Spleen (tissue), 7 donors: ENCODE measurements at regions not wholly inside any gene's neighbourhood (a gene's known extent, or its start where the extent isn't known, plus 50 kb on each side); places are given as distances from the start of the nearest gene placed in this dataset.

Experiments used
- POLR2A ChIP-seq, 3 donors: fragments of 450-650 bp; IDR thresholded peaks; one replicate each; pipeline ENCODE4 v1.5.1; 2017; ENCODE audit warnings: antibody characterized with exemption in 3 of 3, mild to moderate bottlenecking in 1 of 3
- POLR2AphosphoS5 ChIP-seq, 3 donors: sonication (generic); formaldehyde crosslinking; IDR thresholded peaks; one replicate each; pipeline ENCODE4 v1.5.1; 2017; ENCODE audit warnings: antibody characterized with exemption in 3 of 3
- TF ChIP-seq, protein P1 (sequence below), 11 experiments: fragments of 200-600 bp in 7 of 11; fragments of 450-650 bp in 4 of 11; sonication (generic) in 4 of 11; IDR thresholded peaks in 8 of 11; conservative IDR thresholded peaks in 3 of 11; 1 replicate in 7 of 11; 2 replicates in 4 of 11; pipeline versions ENCODE4 v1.4.0 to v1.8.0; 2016 to 2021; ENCODE audit warnings: antibody characterized with exemption in 11 of 11, inconsistent platforms in 4 of 11, mild to moderate bottlenecking in 1 of 11
- donor health status: DM: no; HTN: no; CAD: no; lungs with moderate emphysema.
- donor health status: DM: no; HTN: no; CAD: no.
- donor health status: DM: no; HTN: no; CAD: no.

DNA sequence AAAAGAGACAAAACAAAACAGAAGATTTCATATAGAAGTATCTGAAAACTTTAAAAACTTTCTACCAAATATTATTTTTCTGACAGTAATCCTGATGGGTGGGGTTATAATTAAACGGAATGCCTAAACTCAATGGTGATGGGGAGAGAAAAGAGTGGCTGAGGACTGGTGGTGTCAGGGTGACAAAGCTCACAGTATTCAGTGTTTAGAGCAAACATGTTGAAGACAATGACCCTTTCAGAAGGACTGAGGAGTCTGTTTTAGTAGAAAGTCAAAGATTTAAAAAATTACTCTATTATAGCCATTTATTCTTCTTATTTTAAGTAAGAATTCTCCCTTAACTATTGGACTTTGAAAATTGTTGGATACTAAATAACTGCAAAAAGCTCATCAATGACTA is 1144.0 kb downstream of the TAF11L14 start:
- TF ChIP-seq, protein P1, sequence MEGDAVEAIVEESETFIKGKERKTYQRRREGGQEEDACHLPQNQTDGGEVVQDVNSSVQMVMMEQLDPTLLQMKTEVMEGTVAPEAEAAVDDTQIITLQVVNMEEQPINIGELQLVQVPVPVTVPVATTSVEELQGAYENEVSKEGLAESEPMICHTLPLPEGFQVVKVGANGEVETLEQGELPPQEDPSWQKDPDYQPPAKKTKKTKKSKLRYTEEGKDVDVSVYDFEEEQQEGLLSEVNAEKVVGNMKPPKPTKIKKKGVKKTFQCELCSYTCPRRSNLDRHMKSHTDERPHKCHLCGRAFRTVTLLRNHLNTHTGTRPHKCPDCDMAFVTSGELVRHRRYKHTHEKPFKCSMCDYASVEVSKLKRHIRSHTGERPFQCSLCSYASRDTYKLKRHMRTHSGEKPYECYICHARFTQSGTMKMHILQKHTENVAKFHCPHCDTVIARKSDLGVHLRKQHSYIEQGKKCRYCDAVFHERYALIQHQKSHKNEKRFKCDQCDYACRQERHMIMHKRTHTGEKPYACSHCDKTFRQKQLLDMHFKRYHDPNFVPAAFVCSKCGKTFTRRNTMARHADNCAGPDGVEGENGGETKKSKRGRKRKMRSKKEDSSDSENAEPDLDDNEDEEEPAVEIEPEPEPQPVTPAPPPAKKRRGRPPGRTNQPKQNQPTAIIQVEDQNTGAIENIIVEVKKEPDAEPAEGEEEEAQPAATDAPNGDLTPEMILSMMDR (IDR thresholded peaks at IDR 0.05 in 8 of 11, conservative IDR thresholded peaks at IDR 0.05 in 3 of 11) = no peak
- TF ChIP-seq POLR2A (IDR thresholded peaks at IDR 0.05) = no peak
- no peak for TF ChIP-seq POLR2AphosphoS5 (IDR thresholded peaks at IDR 0.05)
